H1 (cell line): ENCODE measurements at regions not wholly inside any gene's neighbourhood (a gene's known extent, or its start where the extent isn't known, plus 50 kb on each side); places are given as distances from the start of the nearest gene placed in this dataset.

Experiments used
- CTCF ChIA-PET: fragments of 300-600 bp; sonication (Branson Sonifier 250); formaldehyde crosslinking; loops from one replicate; lab custom pipeline; 2021; ENCODE audit not compliant: partially characterized antibody; lab: Charles Lee
- POLR2A ChIA-PET: fragments of 300-600 bp; sonication (Branson Sonifier 250); formaldehyde crosslinking; loops from one replicate; lab custom pipeline; 2021; ENCODE audit warnings: inconsistent platforms; ENCODE audit not compliant: partially characterized antibody; lab: Charles Lee
- DNase-seq, 2 experiments: peaks; one replicate each; pipeline versions ENCODE4 v3.0.0 to v3.0.0-alpha.2; 2010 to 2022; ENCODE audit warnings: low spot score in 2 of 2, low read depth in 1 of 2, mixed read lengths in 1 of 2
- FAIRE-seq: peaks from 2 replicates; lab custom pipeline; 2011; peaks lifted over from hg19 to GRCh38; lab: Jason Lieb, UNC
- H2AFZ ChIP-seq: 2 replicates; pipeline ENCODE4 v1.8.1; 2012; ENCODE audit warnings: low read length, inconsistent platforms
- H2AK5ac ChIP-seq: 2 replicates; pipeline ENCODE4 v1.6.1; 2013; ENCODE audit warnings: low read depth, low read length
- H2BK120ac ChIP-seq: replicated peaks from 2 replicates; pipeline ENCODE3; 2013; ENCODE audit warnings: low read depth, low read length, inconsistent platforms
- H2BK12ac ChIP-seq: 2 replicates; pipeline ENCODE4 v1.6.1; 2013; ENCODE audit warnings: low read depth, low read length
- H2BK15ac ChIP-seq: 2 replicates; pipeline ENCODE4 v1.6.1; 2013; ENCODE audit warnings: low read length
- H2BK20ac ChIP-seq: 2 replicates; pipeline ENCODE4 v1.6.1; 2013; ENCODE audit warnings: low read length
- H2BK5ac ChIP-seq: 2 replicates; pipeline ENCODE4 v1.6.1; 2013; ENCODE audit warnings: low read depth, low read length
- H3K14ac ChIP-seq: 2 replicates; pipeline ENCODE4 v1.6.1; 2013; ENCODE audit warnings: inconsistent platforms; ENCODE audit not compliant: insufficient read length
- H3K18ac ChIP-seq: 2 replicates; pipeline ENCODE4 v1.6.1; 2013; ENCODE audit warnings: low read length; ENCODE audit errors: extremely low read depth
- H3K23ac ChIP-seq: 2 replicates; pipeline ENCODE4 v1.6.1; 2013; ENCODE audit warnings: inconsistent platforms; ENCODE audit not compliant: insufficient read length
- H3K23me2 ChIP-seq: 2 replicates; pipeline ENCODE4 v1.6.1; 2013; ENCODE audit warnings: low read depth, low read length
- H3K27ac ChIP-seq: 2 replicates; pipeline ENCODE4 v1.6.1; 2011; ENCODE audit warnings: low read depth, low read length, inconsistent platforms
- H3K27me3 ChIP-seq, 4 experiments: replicated peaks in 1 of 4; 1 replicate in 1 of 4; 2 replicates in 3 of 4; pipeline versions ENCODE4 v1.6.1 to v1.8.1; 2011 to 2013; ENCODE audit warnings: low read length in 3 of 4, mild to moderate bottlenecking in 3 of 4, inconsistent platforms in 2 of 4, mixed read lengths in 2 of 4, moderate library complexity in 1 of 4; ENCODE audit not compliant: control insufficient read depth in 3 of 4, insufficient read depth in 3 of 4; ENCODE audit errors: extremely low read depth in 1 of 4
- H3K36me3 ChIP-seq, 4 experiments: 2 replicates each; pipeline versions ENCODE4 v1.6.1 to v1.8.1; 2011 to 2013; ENCODE audit warnings: mild to moderate bottlenecking in 4 of 4, low read length in 3 of 4, moderate library complexity in 2 of 4, control low read depth in 1 of 4, inconsistent platforms in 1 of 4; ENCODE audit not compliant: insufficient read depth in 4 of 4, control insufficient read depth in 2 of 4
- H3K4ac ChIP-seq: replicated peaks from 2 replicates; pipeline ENCODE3; 2013; ENCODE audit warnings: low read length, low read depth, mixed read lengths, inconsistent platforms; ENCODE audit not compliant: insufficient read length
- H3K4me1 ChIP-seq, 4 experiments: replicated peaks in 1 of 4; 1 replicate in 1 of 4; 2 replicates in 3 of 4; pipeline versions ENCODE4 v1.6.1 to v1.8.1; 2011 to 2013; ENCODE audit warnings: low read length in 3 of 4, inconsistent platforms in 2 of 4, mixed read lengths in 1 of 4; ENCODE audit not compliant: insufficient read depth in 4 of 4, control insufficient read depth in 3 of 4
- H3K4me2 ChIP-seq, 2 experiments: 2 replicates each; pipeline versions ENCODE4 v1.6.1 to v1.8.1; 2011 to 2013; ENCODE audit warnings: low read depth in 2 of 2, low read length in 2 of 2, control low read depth in 1 of 2, inconsistent platforms in 1 of 2, mild to moderate bottlenecking in 1 of 2; ENCODE audit not compliant: insufficient read depth in 1 of 2
- H3K4me3 ChIP-seq, 4 experiments: fragments of 200-600, 300-600 bp in 1 of 4; sonication (generic), shearing (Covaris generic), sonication (Bioruptor Twin) in 1 of 4; 2 replicates each; pipeline versions ENCODE4 v1.5.1 to v1.8.1; 2011 to 2016; ENCODE audit warnings: low read length in 4 of 4, low read depth in 3 of 4, control low read depth in 2 of 4, inconsistent platforms in 2 of 4, mild to moderate bottlenecking in 2 of 4, mixed read lengths in 1 of 4, moderate library complexity in 1 of 4; ENCODE audit not compliant: insufficient read depth in 2 of 4; ENCODE audit errors: extremely low read depth in 1 of 4
- H3K56ac ChIP-seq: replicated peaks from 2 replicates; pipeline ENCODE3; 2013; ENCODE audit warnings: low read depth, mild to moderate bottlenecking, mixed read lengths, low read length, inconsistent platforms; ENCODE audit not compliant: insufficient read length
- H3K79me1 ChIP-seq: 2 replicates; pipeline ENCODE4 v1.6.1; 2013; ENCODE audit warnings: low read depth, low read length, control low read depth
- H3K79me2 ChIP-seq, 2 experiments: 2 replicates each; pipeline versions ENCODE4 v1.6.1 to v1.8.1; 2012 to 2013; ENCODE audit warnings: low read length in 2 of 2, mild to moderate bottlenecking in 2 of 2, inconsistent platforms in 1 of 2; ENCODE audit not compliant: insufficient read depth in 2 of 2, control insufficient read depth in 1 of 2
- H3K9ac ChIP-seq, 4 experiments: replicated peaks in 1 of 4; 1 replicate in 1 of 4; 2 replicates in 3 of 4; pipeline versions ENCODE4 v1.6.1 to v1.8.1; 2011 to 2013; ENCODE audit warnings: low read depth in 3 of 4, low read length in 3 of 4, control low read depth in 2 of 4, mild to moderate bottlenecking in 2 of 4, moderate library complexity in 2 of 4, inconsistent platforms in 1 of 4; ENCODE audit errors: extremely low read depth in 1 of 4
- H3K9me3 ChIP-seq, 2 experiments: 2 replicates each; pipeline versions ENCODE4 v1.6.1 to v1.8.1; 2012 to 2013; ENCODE audit warnings: mild to moderate bottlenecking in 2 of 2, moderate library complexity in 2 of 2, control low read depth in 1 of 2, inconsistent platforms in 1 of 2, low read depth in 1 of 2, low read length in 1 of 2, mixed read lengths in 1 of 2; ENCODE audit not compliant: insufficient read depth in 2 of 2
- H4K20me1 ChIP-seq, 2 experiments: replicated peaks in 1 of 2; 2 replicates each; pipeline versions ENCODE3 to v1.8.1; 2011 to 2013; ENCODE audit warnings: inconsistent platforms in 2 of 2, low read length in 2 of 2, mild to moderate bottlenecking in 1 of 2; ENCODE audit not compliant: insufficient read depth in 2 of 2, control insufficient read depth in 1 of 2
- H4K5ac ChIP-seq: 2 replicates; pipeline ENCODE4 v1.6.1; 2013; ENCODE audit warnings: low read length, low read depth, mixed read lengths, inconsistent platforms; ENCODE audit not compliant: insufficient read length
- H4K8ac ChIP-seq: 2 replicates; pipeline ENCODE4 v1.8.0; 2013; ENCODE audit warnings: mild to moderate bottlenecking, moderate library complexity, low read length, inconsistent platforms; ENCODE audit not compliant: insufficient read depth; ENCODE audit errors: extremely low read depth
- H4K91ac ChIP-seq: replicated peaks from 2 replicates; pipeline ENCODE3; 2013; ENCODE audit warnings: low read length, mixed read lengths, inconsistent platforms; ENCODE audit not compliant: insufficient read length
- ATF2 ChIP-seq: IDR thresholded peaks from 2 replicates; pipeline ENCODE4 v1.6.1; 2012; ENCODE audit warnings: low read length, inconsistent platforms
- CEBPB ChIP-seq: IDR thresholded peaks from 2 replicates; pipeline ENCODE4 v1.6.1; 2012; ENCODE audit warnings: low read depth, low read length
- CHD1 ChIP-seq: IDR thresholded peaks from 2 replicates; pipeline ENCODE4 v1.6.1; 2012; ENCODE audit warnings: low read depth, low read length, improper control_type of control experiment
- CTBP2 ChIP-seq: IDR thresholded peaks from 2 replicates; pipeline ENCODE4 v1.7.0; 2011; ENCODE audit warnings: borderline replicate concordance, mild to moderate bottlenecking, moderate library complexity, mixed read lengths, low read length; ENCODE audit not compliant: insufficient read depth, insufficient read length
- HDAC2 ChIP-seq, 2 experiments: fragments of 300-600 bp in 1 of 2; sonication (generic) in 1 of 2; IDR thresholded peaks; 2 replicates each; pipeline ENCODE4 v1.6.1; 2011 to 2012; ENCODE audit warnings: low read depth in 2 of 2, low read length in 2 of 2, mild to moderate bottlenecking in 2 of 2, moderate library complexity in 2 of 2, borderline replicate concordance in 1 of 2, inconsistent platforms in 1 of 2
- JUND ChIP-seq: IDR thresholded peaks from 2 replicates; pipeline ENCODE4 v1.6.1; 2011; ENCODE audit warnings: mild to moderate bottlenecking, improper control_type of control experiment, low read length
- KDM1A ChIP-seq: fragments of 200-600, 300-600 bp; sonication (generic); IDR thresholded peaks from 2 replicates; pipeline ENCODE4 v1.7.1; 2016; ENCODE audit warnings: mild to moderate bottlenecking, low read length, borderline replicate concordance
- MAX ChIP-seq: IDR thresholded peaks from 2 replicates; pipeline ENCODE4 v1.6.1; 2012; ENCODE audit warnings: inconsistent platforms
- RNF2 ChIP-seq: fragments of 200-900, 300-1000 bp; sonication (generic); IDR thresholded peaks from 2 replicates; pipeline ENCODE4 v1.7.1; 2016; ENCODE audit warnings: borderline replicate concordance, low read depth, mild to moderate bottlenecking, antibody characterized with exemption, low read length; ENCODE audit not compliant: poor library complexity, severe bottlenecking; ENCODE audit errors: missing control alignments
- SIRT6 ChIP-seq: IDR thresholded peaks from one replicate; pipeline ENCODE4 v1.7.1; 2012; ENCODE audit warnings: low read length, inconsistent platforms
- SRF ChIP-seq: IDR thresholded peaks from 2 replicates; pipeline ENCODE4 v1.6.1; 2011; ENCODE audit warnings: mild to moderate bottlenecking, low read depth, low read length, moderate library complexity
- TBP ChIP-seq: IDR thresholded peaks from 2 replicates; pipeline ENCODE4 v1.6.1; 2011; ENCODE audit warnings: low read depth, low read length, improper control_type of control experiment
- TEAD4 ChIP-seq: IDR thresholded peaks from 2 replicates; pipeline ENCODE4 v1.6.1; 2012; ENCODE audit warnings: low read depth, low read length, inconsistent platforms, mixed read lengths
- WGBS, 2 experiments: shearing (Covaris generic) in 1 of 2; methylation state at CpG; one replicate each; pipeline versions ENCODE4 v1.1.6 to v1.1.7; 2013 to 2015; ENCODE audit warnings: low lambda C conversion rate in 2 of 2, mixed read lengths in 2 of 2, inconsistent platforms in 1 of 2, low coverage in 1 of 2, missing lambda C conversion rate in 1 of 2; ENCODE audit not compliant: insufficient replicate concordance in 2 of 2, insufficient coverage in 1 of 2, insufficient read length in 1 of 2; ENCODE audit errors: extremely low coverage in 1 of 2, missing lambda C conversion rate in 1 of 2; 5-methylcytosine and 5-hydroxymethylcytosine counted together

- no peak overlapping the region for H4K8ac ChIP-seq
- H4K91ac ChIP-seq: no peak overlapping the region
- no peak overlapping the region for H3K4me3 ChIP-seq
- H2AK5ac ChIP-seq: no peak overlapping the region
- no peak overlapping the region for H3K27ac ChIP-seq
- H3K79me1 ChIP-seq: no peaks in the 10 kb centered on the region
- no peak overlapping the region for H2BK120ac ChIP-seq
- TF ChIP-seq KDM1A (no peak), CHD1 (no peak), SIRT6 (no peak), SRF (no peak), TEAD4 (no peak), CTBP2 (no peak), CEBPB (no peak), HDAC2 (IDR thresholded peaks at IDR 0.05; ENCODE audit: borderline replicate concordance in 1 of 2, low read depth in 2 of 2, low read length in 2 of 2) (no peak), RNF2 (no peak), MAX (no peak), TBP (no peak), JUND (no peak), ATF2 (no peak)
- no peak overlapping the region for H3K4ac ChIP-seq
- no peak overlapping the region for H2BK5ac ChIP-seq
- CTCF ChIA-PET: no interaction called here
- no peak overlapping the region for H3K18ac ChIP-seq
- no peaks in the 10 kb centered on the region for H3K23me2 ChIP-seq
- no peaks in the 10 kb centered on the region for H3K4me1 ChIP-seq
- FAIRE-seq (no peak), DNase-seq (no peak)
- POLR2A ChIA-PET: no interaction called here
- no peaks in the 10 kb centered on the region for H3K79me2 ChIP-seq
- H4K5ac ChIP-seq: no peak overlapping the region
- H3K27me3 ChIP-seq: no peaks in the 10 kb centered on the region
- 80% methylated on average over 4 of the region's 4 CpGs; no CpG with 5 or more reads in 1 of the 2 experiments for WGBS, 2 experiments
- no peak overlapping the region for H3K4me2 ChIP-seq
- no peak overlapping the region for H2BK12ac ChIP-seq
- no peaks in the 10 kb centered on the region for H3K9me3 ChIP-seq
- no peak overlapping the region for H3K56ac ChIP-seq
- no peak overlapping the region for H2BK15ac ChIP-seq
- no peaks in the 10 kb centered on the region for H3K36me3 ChIP-seq
- H3K23ac ChIP-seq: no peak overlapping the region
- H4K20me1 ChIP-seq: no peaks in the 10 kb centered on the region
- H2BK20ac ChIP-seq: no peak overlapping the region
- H2AFZ ChIP-seq: no peak overlapping the region
- H3K14ac ChIP-seq: no peak overlapping the region
- H3K9ac ChIP-seq: no peak overlapping the region
Measured at GRCh38 chrX:42497356-42497755, 280.6 kb downstream of the PPP1R2C start.
